Activated B cell treated with CpG ODN at 0.5 μM for 24 hours (primary cell): ENCODE measurements at regions not wholly inside any gene's neighbourhood (a gene's known extent, or its start where the extent isn't known, plus 50 kb on each side); places are given as distances from the start of the nearest gene placed in this dataset.

Experiments
- ATAC-seq: fragments of 200-7000 bp; cut with Tn5 transposase; one replicate; pipeline ENCODE4 v1.10.0; 2021; ENCODE audit warnings: low read depth, mild to moderate bottlenecking, moderate library complexity
- CTCF ChIA-PET: fragments of 350-600 bp; sonication (Branson Sonifier 250); formaldehyde crosslinking; loops from one replicate; lab custom pipeline; 2021; ENCODE audit warnings: antibody characterized with exemption; lab: Charles Lee
- POLR2A ChIA-PET: fragments of 350-600 bp; sonication (Branson Sonifier 250); formaldehyde crosslinking; loops from one replicate; lab custom pipeline; 2021; ENCODE audit warnings: antibody characterized with exemption; lab: Charles Lee
- DNase-seq: peaks from one replicate; pipeline ENCODE4 v3.0.0; 2022
- H3K27ac Mint-ChIP-seq: one replicate; pipeline ENCODE4 v1.8.0; 2020; ENCODE audit warnings: mixed read lengths
- H3K27me3 Mint-ChIP-seq: one replicate; pipeline ENCODE4 v1.8.0; 2021; ENCODE audit warnings: mixed read lengths
- H3K36me3 Mint-ChIP-seq: one replicate; pipeline ENCODE4 v1.8.0; 2021; ENCODE audit warnings: low read depth, mixed read lengths
- H3K4me1 Mint-ChIP-seq: one replicate; pipeline ENCODE4 v1.8.0; 2021; ENCODE audit warnings: mixed read lengths
- H3K4me3 Mint-ChIP-seq: one replicate; pipeline ENCODE4 v1.8.0; 2020; ENCODE audit warnings: mild to moderate bottlenecking, mixed read lengths
- H3K9me3 Mint-ChIP-seq: one replicate; pipeline ENCODE4 v1.8.0; 2020; ENCODE audit warnings: mixed read lengths
- CTCF ChIP-seq: fragments of 200-600 bp; IDR thresholded peaks from one replicate; pipeline ENCODE4 v1.8.0; 2022; ENCODE audit warnings: antibody characterized with exemption, mild to moderate bottlenecking
- intact Hi-C: fragments of 100-400 bp; cut with micrococcal nuclease; formaldehyde crosslinking; loops from one replicate; pipeline ENCODE4 v1.15.1; 2024

GRCh38 chr15:77821959-77822256 lies 189.2 kb upstream of the LINGO1 start:
- Mint-ChIP-seq H3K27ac (no peak overlapping the region), H3K36me3 (no peaks in the 10 kb centered on the region), H3K4me3 (no peak overlapping the region), H3K27me3 (peaks cover 48% of the 10 kb centered on the region), H3K9me3 (no peaks in the 10 kb centered on the region), H3K4me1 (peaks cover 11% of the 10 kb centered on the region)
- ChIA-PET CTCF (interaction anchor here (0.6 to 1.8 kb wide), 5 partner anchors 13 to 702 kb away, joined by 3 to 7 read pairs (median 4); no protein-coding TSS in a partner anchor), POLR2A (interaction anchor here (1.0 kb wide), 1 partner anchor 635 kb away, joined by 3 read pairs; no protein-coding TSS in a partner anchor)
- ATAC-seq (no peak), DNase-seq (no peak)
- intact Hi-C loops: loop anchor here (1.0 kb wide), 1 partner anchor 163 kb away; no protein-coding TSS in a partner anchor
- no peak for TF ChIP-seq CTCF

- Mint-ChIP-seq H3K36me3 (no peaks in the 10 kb centered on the region), H3K27me3 (peaks cover 53% of the 10 kb centered on the region), H3K4me3 (no peak overlapping the region), H3K9me3 (no peaks in the 10 kb centered on the region), H3K4me1 (peaks cover 11% of the 10 kb centered on the region), H3K27ac (no peak overlapping the region)
- ChIA-PET POLR2A (no interaction called here), CTCF (interaction anchor here (0.5 to 1.8 kb wide), 6 partner anchors 13 to 1629 kb away, joined by 3 to 7 read pairs (median 4); no protein-coding TSS in a partner anchor)
- DNase-seq: no peak
- no peak for TF ChIP-seq CTCF
- ATAC-seq: no peak
- intact Hi-C loops: loop anchor here (1.0 kb wide), 1 partner anchor 162 kb away; no protein-coding TSS in a partner anchor
Measured at GRCh38 chr15:77821188-77821958, 188.7 kb upstream of the LINGO1 start.

GRCh38 chr15:77819851-77820728 lies 187.4 kb upstream of the LINGO1 start:
- H3K4me3 Mint-ChIP-seq: peak overlapping the region; percentile 32
- ChIA-PET POLR2A (no interaction called here), CTCF (interaction anchor here (1.3 to 1.6 kb wide), 2 partner anchors 12 to 701 kb away, joined by 3 to 5 read pairs; no protein-coding TSS in a partner anchor)
- ATAC-seq (no peak), DNase-seq (peak; percentile 15)
- H3K27ac Mint-ChIP-seq: no peak overlapping the region
- peaks cover 11% of the 10 kb centered on the region for H3K4me1 Mint-ChIP-seq
- no peaks in the 10 kb centered on the region for H3K36me3 Mint-ChIP-seq
- no peaks in the 10 kb centered on the region for H3K9me3 Mint-ChIP-seq
- no peak for TF ChIP-seq CTCF
- intact Hi-C loops: no loop called here
- peaks cover 57% of the 10 kb centered on the region for H3K27me3 Mint-ChIP-seq

- CTCF ChIA-PET: no interaction called here
- POLR2A ChIA-PET: no interaction called here
- DNase-seq (no peak), ATAC-seq (no peak)
- Mint-ChIP-seq H3K4me1 (peaks cover 11% of the 10 kb centered on the region), H3K36me3 (no peaks in the 10 kb centered on the region), H3K4me3 (peak overlapping the region; percentile 19), H3K27me3 (peaks cover 52% of the 10 kb centered on the region), H3K9me3 (no peaks in the 10 kb centered on the region), H3K27ac (no peak overlapping the region)
- TF ChIP-seq CTCF: no peak
- intact Hi-C loops: no loop called here
Measured at GRCh38 chr15:77819048-77819850, 186.5 kb upstream of the LINGO1 start.
